GF-D8 (cell line): ENCODE measurements at regions not wholly inside any gene's neighbourhood (a gene's known extent, or its start where the extent isn't known, plus 50 kb on each side); places are given as distances from the start of the nearest gene placed in this dataset.
"Not testable (repeated sequence)": the region's sequence is repeated elsewhere in the genome, so short reads cannot be mapped to it uniquely, and the experiment has no call there.

Experiments used
- DNase-seq: peaks from one replicate; lab custom pipeline; 2025; lab: John Stamatoyannopoulos, UW

DNA sequence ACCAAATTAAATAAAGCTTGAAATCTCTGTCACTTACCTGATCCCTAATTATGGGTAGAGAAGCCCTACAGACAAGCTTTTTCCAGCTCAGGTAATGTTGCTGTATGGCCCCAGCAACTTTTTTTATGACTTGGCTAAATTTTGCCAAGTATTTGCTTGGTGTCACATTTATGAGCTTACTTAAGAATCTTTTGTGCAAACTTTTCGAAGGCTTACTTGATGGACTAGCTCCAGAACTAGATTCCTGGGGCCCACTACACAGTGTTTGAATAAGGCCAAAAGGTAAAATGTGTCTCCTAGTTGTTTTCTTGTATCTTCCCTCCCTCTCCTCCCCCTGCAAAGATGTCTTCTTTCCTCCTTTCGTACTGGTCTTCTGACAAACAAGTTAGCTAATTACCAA, 257.9 kb downstream of the OSR1 start:
- DNase-seq: no peak

DNA sequence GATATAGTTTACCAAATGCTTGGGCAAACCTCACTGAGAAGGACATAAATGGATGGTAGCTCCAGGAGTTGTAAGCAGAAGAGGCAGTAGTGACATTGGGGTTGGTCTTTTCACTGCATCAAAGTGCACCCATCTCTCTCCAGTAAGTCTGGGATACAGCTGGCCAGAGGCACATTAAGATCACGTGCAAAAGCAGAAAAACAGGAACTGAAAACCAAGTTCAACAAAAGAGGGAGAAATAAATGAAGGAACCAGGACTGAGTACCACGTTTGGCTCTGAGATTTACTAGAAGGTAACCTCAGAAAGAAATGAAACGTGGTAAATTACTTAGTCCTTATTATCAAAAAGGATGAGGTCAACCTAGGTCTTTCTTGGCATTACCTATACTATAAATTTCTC, 259.2 kb downstream of the OSR1 start:
- no peak for DNase-seq

DNA sequence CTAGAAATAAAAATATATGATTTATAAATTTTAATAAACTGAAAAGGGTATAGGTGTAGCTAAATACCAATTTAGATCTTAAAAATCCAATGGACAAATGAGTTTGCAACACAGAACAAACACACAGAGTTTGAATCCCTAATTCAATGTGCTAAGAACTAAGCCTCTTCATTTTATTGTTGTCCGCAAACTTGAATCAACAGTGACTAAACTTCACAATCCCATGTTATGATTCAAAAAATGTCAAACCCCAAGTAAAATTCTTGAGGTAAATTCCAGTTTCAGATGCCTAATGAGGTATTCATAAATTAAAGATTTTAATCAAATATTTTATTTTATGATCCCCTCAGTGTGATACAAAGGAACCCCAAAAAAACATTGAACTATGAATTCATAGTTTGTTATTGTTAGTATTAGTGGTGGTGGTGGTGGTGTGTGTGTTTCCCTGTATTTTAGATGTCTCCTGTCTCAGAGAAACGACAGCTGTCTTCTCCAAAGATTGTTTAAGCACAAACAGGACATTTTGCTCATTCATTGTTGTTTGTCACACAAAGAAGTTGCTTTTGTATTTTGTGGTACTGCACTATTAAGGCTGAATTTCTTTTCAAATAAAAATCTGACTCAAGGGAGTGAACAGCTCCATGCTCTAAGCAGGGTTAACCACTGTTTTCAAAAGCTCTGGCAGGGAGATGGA, 259.8 kb downstream of the OSR1 start:
- no peak for DNase-seq

DNA sequence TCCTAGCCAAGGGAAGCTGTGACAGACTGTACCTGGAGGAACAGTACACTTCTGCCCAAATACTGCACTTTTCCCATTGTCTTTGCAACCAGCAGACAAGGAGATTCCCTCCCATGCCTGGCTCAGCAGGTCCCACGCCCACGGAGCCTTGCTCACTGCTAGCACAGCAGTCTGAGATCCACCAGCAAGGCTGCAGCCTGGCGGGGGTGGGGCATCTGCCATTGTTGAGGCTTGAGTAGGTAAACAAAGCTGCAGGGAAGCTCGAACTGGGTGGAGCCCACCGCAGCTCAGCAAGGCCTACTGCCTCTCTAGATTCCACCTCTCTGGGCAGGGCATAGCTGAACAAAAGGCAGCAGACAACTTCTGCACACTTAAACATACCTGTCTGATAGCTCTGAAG, 268.9 kb downstream of the OSR1 start:
- DNase-seq: not testable (repeated sequence)

DNA sequence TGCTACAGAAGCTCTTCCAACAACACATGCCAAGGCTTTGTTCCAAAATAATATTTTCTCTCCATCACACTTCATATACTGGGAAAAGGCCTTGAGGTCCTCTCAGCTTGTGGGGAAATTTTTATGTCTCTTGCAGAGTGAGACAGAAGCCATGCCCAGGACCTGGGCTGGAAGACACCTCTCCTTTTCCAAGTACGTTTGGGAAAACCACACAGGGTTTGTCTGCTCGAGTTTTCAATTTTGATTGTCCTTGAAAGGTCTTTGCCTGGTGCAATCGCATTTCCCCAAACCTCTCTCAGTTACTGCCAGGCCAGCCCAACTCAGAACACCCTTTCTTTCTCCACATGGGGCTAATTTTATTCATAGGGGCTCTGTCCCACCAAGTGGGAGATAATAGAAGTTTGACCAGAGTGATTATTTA, 272.2 kb downstream of the OSR1 start:
- DNase-seq: no peak

DNA sequence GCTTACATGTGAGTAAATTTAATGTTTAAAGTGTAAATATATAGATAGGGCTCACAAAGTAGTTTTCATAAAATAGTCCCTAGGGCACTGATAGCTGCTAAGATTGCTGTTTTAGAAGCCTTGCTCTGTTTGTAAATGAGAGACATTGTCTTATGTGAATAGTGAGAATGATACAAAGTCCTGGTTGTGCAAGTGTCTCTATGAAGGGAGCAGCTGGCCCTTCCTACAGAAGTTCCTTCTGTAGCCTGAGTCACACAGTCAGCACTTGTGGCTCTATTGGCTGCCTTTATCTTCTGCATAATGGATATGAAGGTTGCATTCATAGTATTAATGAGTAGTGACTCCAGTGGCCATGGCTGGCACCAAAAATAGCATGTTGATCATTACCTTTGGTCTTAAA, 279.7 kb downstream of the OSR1 start:
- DNase-seq: no peak

DNA sequence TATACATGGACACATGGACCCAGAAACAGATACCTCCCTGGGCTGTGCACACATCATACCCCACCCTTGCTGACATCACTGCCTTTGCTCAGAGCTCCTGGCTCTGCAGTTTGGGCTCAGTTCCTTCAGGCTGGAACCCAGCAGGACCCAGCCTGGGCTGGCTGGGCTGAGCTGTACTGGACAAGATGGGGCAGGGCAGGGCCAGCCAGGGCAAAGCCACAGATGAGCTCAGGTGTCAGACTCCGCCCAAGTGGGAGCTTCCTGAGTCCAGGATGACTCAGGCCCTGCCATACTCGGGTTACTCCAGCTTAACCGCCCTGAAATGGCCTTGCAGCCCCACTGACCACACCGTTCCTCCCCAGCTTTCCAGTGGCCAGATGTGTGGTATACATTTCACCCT, 284.9 kb downstream of the OSR1 start:
- DNase-seq: no peak

DNA sequence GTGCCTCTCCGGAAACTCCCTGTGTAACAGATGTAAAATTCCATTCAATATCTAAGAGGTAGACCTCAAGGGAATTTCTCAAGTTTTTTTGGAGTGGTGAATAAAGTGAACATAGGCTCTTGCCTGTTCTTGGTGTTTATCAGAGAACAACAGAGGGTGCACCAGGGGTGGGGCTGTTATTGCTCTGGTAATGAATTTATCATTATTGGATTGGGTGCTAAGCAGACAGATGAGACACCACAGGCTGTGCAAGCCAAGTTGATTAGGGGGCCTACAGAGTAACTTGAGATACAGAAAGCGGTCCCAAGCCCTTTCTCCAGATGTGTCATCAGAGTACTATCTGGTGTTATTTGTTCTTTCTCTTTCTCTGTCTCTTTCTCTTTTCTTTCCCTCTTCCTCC, 286.3 kb downstream of the OSR1 start:
- DNase-seq: no peak

DNA sequence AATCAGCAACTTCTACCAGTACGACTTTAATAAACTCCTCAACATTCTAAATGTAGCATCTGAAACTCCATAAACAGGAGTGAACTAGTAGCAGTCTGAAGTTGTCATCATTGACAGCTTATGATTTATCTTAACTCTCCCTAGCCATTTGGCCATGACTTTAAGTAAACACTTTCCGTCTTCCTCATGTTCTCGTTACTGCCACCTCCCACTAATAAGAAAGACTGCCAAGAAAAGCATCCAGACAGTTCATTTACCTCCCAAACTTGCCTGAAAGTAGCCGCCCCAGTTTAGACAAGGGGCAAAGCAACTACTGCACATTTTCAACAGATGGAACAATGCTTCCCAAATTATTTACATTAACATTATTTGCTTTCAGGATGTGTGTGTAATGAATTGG, 287.5 kb downstream of the OSR1 start:
- DNase-seq: no peak

DNA sequence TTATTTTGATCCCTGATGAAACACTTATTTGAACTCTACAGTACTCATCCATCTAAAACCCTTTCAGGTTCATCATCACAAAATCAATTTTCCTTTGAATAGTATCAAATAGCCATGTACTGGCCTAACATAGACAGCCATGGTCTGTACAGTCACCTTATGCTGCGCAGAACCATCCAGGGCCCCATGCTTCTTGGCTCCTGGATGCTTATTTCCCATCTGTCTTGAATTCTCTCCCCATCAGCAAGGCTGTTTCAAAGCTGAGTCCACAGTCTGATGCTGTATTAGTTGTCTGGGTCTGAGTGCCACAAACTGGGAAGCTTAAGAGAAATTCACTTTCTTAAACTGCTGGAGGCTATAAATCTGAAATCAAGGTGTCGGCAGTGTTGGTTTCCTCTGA, 290.2 kb downstream of the OSR1 start:
- DNase-seq: no peak

DNA sequence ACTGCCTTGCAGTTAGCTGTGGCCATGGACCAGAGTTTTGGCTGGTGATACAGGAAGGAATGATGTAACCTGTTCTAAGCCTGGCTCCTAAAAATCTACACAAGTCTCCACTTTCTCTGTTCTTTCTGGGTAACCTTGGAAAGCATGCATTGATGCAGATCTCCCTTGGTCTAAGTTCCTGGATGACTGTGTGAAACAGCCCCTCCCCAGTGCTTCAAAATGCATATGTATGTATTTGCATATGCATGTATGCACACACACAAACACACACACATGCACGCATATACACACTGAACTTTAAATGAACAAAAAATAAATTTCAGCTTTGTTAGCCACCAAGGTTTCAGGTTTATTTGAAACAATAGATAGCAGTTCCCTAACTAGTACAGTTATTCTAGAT, 296.1 kb downstream of the OSR1 start:
- DNase-seq: no peak

DNA sequence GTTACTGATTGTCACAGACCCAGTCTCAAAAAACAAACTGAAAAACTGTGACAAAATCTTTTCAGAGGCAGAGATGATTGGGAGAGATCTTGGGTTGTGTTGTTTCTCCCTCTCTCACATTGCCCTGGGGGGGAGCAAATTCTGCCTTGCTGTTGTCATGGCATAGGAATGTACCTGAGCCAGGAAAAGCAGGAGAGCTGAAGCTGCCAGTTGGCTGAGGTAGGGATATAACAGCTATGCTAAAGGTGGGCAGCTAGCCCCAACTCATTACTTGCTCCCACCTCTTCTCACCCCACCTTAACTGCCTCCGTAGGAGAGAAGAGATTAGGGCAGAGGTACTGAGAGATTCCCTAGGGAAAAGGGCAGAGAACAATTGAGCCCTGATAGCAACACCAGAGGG, 299.3 kb downstream of the OSR1 start:
- no peak for DNase-seq

DNA sequence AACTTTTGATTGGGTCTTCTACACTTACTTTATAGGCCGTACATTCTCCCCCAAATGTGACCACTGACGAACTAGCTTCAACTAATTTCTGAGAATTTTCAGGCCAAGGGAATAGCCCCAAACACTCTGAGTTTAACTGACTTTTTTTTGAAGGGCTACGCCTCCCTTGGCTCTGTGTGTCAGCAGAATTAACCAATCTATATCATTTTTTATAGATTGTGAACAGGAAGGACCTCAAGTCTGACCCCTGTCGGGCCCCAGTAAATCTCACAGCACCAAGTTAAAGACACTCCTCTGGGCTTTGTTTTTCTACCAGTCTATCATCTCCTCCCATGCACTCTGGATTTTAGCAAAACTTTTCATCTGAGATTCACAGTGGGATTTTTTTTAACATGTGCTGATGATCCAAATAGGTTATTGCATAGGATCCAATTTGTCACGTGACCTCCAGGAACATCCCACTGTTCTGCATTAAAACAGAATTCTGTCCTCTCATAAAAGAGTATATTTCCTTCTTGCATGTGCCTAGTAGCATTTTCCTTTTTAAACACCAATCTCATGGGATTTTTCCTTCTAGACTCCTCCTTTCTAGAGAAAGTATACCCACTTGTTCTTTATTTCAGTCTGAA, 307.1 kb downstream of the OSR1 start:
- no peak for DNase-seq

DNA sequence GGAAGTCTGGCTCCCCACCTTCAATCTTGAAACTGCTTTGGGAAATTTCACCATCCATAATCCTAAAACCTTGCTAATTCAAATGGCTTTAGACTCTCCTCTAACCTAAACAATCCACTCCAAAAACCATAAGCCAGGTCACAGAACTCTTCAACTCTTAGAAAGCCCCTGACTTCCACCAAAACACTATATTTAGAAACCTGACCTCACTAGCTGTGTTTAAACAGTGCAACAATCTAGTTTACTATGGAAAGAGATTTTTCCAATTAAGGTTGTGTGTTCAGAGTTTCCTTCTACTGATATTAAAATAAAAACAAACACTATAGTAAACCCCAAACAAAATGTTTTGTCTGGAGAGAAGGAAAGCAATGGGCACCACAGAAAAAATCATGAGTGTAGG, 308.1 kb downstream of the OSR1 start:
- no peak for DNase-seq

DNA sequence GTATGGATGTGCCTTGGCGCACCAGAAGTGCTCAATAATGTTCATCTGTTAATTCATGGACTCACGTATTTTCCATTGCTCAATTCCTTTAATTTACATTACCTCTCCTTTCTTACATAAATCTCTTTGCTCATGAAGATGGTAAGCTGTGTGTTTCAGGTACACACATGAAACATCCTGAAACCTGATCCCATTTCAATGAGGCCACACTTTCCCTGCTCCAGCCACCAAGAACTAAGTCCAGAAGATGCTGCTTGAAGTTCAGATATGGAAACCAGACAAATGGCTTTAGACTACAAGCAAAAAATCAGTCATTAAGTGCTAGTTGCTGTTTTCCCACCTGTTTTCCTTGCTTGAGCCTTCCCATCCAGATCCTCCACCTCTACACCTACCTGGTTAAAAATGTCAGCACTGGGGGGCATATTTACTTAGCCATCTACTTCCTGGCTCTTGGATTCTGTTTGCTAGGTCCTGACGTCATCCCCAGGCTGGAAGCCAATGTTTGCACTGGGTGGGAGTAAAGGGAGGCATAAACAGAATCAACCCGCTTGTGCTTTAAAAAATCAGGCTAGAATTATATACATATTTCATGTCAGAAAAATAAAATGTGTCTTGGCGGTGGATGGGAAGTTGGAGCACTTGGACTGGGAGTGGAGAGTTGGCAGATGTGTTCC, 309.7 kb downstream of the OSR1 start:
- DNase-seq: no peak

DNA sequence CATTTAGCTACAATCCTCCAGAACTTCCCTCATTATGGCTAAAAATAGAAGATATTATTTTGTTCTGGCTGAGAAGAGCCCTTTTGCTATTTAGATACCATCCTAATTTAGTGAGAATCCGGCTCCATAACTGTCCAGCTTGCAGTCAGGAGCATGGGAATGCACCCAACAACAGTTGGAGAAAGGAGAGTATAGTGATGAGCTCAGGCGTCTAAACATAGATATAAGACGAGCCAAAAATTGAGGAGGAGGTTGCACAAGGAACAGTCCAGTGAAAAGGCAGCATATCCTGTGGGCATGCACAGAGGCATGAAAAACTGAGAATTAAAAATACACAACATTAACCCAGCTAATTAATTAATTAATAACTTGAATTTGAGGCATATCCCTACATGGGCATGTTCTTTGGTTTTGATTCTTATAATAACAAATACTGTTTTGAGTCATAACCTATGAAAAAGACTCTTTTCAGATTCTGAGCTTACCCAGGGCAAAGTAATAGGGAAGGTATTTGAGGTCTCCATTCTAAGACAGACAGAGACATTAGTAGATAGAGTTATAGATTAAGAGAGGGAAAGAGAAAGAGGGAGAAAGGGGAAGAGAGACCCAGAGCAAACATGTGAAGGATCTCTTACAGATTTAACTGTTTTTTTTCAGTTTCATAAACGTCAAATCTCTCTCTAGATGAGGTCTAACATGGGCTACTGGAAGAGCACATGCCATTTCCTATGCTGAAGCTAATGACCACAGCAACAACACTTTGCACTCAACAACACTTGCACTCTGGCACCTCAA, 311.2 kb downstream of the OSR1 start:
- no peak for DNase-seq

DNA sequence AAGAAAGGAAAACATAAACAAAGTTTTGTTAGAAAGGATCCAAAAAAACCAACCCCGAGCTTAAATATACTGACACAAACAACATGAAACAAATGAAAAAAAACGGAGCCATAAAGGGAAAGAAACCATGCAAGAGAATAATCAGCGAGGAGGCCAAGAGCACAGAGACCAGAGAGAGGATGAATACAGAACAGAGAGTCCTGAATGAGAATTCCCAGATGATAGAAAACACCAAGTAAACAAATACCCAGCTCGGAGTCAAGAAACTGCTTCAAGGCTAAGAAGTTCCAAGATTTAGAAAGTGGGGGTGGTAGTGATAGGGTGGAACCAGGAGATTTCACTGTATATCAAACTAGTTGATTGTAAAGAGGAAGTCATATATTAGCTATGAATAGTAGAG, 313.3 kb downstream of the OSR1 start:
- no peak for DNase-seq

DNA sequence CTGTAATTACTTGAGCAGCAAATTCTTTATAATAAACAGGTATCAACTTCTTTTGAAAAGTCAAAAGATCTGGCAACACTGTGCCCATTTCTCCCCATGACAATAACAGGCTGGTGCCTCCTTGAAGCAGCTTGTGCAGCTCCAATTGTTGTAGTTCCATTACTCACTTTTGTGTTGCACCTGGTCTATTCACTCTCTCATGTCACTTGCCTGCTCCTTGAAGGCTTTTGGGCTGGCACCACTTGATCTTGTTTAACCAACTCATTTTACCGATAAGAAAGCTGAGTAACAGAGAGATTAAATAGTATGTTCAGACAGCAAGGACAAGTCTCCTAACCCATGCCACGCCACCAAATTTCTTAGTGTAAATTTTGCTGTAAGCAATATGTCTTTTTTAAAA, 314.5 kb downstream of the OSR1 start:
- no peak for DNase-seq

DNA sequence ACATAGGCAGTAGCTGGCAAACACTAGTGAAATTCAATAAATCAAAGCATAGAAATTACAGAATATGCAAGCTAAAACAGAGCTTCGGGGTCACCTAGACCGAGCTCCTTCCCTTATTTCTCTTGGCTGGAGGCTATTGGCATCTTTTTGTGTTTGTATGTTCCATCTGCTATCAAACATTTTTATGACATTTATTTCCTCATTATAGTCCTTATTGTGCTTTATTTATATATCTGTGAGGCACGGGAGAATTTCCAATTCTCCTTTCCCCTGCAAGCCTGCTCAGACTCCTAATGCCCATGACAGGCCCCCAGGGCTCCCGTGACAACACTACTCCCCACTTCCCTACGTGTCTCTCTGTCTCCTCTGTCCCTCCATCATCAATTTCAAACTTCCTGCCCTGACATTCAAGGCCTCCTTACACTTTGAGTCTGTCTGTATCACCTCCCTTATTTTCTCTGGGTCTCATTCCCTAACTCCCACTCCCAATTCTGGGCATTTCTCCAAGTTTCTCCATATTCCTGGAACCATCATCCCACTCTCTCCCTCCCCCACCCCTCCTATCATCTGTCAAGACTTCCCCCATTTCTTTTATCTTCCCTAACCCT, 316.9 kb downstream of the OSR1 start:
- no peak for DNase-seq

DNA sequence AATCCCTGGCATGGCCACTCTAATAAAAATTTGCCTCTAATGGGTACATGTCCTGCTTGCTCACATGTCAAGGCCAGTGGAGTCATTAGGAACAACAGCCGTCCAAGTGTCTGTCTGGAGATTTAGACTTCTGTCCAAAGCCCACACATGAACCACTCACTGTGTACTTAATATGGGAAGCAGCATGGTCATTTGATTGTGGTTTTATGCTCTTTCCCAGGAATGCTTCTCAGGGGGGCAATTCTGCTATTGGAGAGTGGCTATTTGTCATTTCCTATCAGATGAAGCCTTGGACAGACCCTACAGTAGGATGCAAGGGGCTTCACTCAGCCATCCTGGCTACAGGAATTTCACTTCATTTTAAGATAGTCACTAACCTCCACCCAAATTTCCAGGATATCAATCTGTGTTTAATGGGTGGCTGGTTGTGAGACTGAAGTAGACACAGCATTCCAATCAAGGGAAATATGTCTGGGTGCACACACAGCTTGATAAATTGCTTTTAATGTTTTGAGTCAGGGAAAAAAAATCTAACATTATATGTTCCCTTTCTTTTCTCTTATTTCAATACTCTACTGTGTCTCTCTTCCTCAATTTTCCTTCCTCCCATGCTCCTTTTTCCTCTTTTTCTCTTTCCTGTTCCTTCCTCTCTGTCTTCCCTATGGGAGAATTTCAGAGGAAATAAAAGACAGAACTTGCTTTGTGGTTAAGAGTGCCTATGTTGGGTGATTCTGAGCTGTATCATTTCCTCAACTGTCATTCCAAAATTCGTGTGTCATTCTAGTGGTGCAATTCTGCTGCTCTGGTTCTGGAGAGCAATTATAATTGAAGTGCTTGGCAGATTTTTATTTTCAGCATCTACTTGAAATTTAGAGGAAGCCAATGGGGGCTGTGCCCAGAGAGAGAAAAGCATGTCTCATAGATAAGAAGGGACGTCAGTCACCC, 320.1 kb downstream of the OSR1 start:
- DNase-seq: no peak

DNA sequence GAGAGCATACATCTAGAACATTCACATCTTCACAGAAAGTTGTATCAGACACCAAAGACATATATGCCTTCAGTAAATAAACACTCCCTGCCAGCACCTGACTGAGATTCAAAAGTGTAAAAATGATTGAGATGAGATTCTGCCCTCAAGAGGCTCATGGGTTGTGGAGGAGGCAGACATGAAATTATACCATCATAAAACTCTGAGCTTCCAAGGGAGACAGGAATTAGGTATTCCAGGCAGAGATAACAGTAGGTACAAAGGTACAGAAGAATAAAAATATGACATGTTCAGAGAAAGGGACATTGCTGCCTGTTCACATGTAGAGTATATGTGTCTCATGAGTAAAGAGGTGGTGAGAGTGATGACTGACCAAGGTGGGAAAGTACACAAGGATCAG, 322.3 kb downstream of the OSR1 start:
- no peak for DNase-seq
